ENCODE measurements at regions not wholly inside any gene's neighbourhood (a gene's known extent, or its start where the extent isn't known, plus 50 kb on each side); places are given as distances from the start of the nearest gene placed in this dataset.

GRCh38 chr4:177105536-177105935, 204.1 kb upstream of the NEIL3 start:
- TF ChIP-seq GATA3 (IDR thresholded peaks at IDR 0.05; ENCODE audit: low read depth, low read length) (no peak), GATA2 (IDR thresholded peaks at IDR 0.05; ENCODE audit: low read depth, low read length) (no peak)
